ENCODE measurements at regions not wholly inside any gene's neighbourhood (a gene's known extent, or its start where the extent isn't known, plus 50 kb on each side); places are given as distances from the start of the nearest gene placed in this dataset.
"Not testable (repeated sequence)": the region's sequence is repeated elsewhere in the genome, so short reads cannot be mapped to it uniquely, and the experiment has no call there.

- no peak for DNase-seq
Observed at GRCh38 chr5:60487885-60488442, 212.0 kb downstream of the DEPDC1B start.

DNA sequence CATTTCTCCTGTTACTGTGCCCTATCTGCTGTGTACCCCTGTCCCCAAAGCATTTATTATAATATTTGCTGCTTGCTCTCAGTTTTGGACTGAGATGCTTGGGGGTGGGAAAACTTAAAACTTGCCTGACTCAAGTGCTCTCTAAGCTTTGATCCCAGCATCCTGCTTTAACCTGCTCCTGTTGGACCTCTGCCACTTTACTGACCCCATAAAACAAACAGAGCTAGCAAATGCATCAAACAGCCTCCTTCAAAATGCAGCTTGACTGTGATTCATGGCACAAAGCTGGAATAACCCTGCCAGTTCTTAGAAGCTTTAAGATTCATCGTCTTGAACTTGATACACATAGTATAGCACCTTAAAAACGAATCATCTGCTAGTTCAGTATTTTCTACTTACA lies 212.5 kb downstream of the DEPDC1B start:
- DNase-seq: peak; percentile 26

DNA sequence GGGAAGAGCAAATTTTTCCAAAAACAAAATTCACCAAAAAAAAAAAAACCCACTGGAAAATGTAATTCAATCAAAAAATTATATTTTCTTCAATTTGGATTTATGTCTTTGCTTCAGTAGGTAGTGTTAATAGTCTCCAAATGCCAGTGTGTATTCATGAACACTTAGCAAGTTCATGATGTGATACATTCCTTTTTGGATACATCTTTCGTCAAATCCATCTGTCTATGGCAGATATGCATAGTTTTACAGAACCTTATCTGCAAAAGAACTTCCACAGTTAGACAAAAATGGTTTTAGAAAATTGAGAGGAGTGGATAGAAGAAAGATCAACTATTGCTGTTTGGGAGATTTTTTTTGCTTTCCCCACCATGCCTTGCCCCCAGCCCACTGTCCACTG lies 214.6 kb downstream of the DEPDC1B start:
- no peak for DNase-seq

DNA sequence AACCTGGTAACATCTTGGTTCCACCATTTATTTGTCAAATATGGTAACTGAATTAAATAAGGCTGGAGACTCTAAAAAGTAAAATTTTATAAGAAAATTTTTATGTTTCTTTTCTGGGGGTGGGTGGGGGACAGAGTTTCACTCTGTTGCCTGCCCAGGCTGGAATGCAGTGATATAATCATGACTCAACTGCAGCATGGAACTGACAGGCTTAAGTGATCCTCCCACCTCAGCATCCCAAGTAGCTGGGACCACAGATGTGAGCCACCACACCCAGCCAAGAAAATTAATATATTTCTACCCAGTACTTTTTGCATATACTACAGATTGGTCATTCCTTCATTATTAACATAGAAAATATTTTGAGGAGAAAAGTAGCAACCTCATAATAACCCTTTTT lies 216.9 kb downstream of the DEPDC1B start:
- peak; percentile 39 for DNase-seq

DNA sequence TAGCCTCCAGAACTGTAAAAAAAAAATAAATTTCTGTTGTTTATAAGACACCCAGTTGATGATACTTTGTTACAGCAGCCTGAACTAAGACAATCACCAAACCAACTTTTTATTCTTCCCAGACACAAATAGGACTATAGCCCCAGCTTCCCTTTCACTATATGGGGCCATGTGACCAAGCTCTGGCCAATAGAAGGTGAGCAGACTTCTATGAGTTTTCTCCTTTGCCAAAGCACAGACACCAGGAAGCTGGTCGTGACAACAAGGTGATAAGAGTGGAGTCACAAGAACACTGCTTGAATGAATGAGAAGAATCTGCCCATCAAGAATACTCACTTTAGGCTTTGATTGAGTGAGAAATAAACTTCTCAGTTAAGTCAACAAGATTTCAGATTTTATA lies 217.7 kb downstream of the DEPDC1B start:
- no peak for DNase-seq

DNA sequence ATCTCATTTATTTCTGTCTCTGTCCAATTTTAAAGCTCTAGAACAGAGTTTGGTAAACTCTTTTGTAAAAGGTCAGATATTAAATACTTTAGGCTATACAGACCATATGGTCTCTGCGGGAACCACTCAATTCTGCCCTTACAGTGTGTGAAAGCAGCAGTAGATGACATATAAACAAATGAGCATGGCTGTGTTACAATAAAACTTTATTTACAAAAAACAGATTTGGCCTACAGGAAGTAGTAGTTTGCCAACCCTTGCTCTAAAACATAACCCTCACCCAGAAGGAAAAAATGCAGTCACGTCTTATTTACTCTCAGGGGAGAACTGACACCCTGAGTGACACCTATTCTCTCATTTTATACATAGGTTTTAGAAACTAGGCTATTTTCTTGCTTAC lies 220.4 kb downstream of the DEPDC1B start:
- no peak for DNase-seq

- no peak for DNase-seq
Observed at GRCh38 chr5:60477849-60478248, 222.1 kb downstream of the DEPDC1B start.

DNA sequence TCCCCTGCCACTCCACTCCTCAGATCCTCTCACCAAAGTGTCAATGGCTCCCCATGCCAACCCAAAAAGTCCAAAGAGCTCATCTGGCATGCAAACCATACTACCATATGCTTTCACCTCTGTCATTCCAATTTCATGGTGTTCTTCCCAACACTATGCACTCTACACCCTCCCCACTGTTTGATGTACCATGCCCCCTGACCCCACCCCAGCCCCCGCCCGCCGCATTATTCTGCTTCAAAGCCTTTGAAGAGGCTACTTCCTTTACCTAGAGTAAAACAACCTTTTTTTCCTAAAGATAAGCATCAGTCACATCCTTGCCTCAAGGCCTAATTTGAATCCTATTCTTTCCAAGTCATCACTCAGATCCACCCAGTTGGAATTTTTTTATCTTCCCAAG lies 226.3 kb downstream of the DEPDC1B start:
- no peak for DNase-seq

DNA sequence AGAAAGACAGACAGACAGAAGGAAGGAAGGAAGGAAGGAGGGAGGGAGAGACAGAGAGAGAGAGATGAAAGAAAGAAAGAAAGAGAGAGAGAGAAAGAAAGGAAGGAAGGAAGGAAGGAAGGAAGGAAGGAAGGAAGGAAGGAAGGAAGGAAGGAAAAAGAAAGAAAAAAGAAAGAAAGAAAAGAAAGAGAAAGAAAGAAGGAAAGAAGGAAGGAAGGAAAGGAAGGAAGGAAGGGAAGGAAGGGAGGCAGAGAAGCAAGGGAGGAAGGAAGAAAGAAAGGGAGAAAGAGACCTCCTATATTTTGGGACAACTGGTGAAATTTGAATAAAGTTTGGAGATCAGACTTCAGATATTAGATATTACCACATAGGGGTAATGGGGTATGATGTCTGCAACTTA lies 226.9 kb downstream of the DEPDC1B start:
- not testable (repeated sequence) for DNase-seq

GRCh38 chr5:60470881-60471280 lies 229.1 kb downstream of the DEPDC1B start:
- no peak for DNase-seq

DNA sequence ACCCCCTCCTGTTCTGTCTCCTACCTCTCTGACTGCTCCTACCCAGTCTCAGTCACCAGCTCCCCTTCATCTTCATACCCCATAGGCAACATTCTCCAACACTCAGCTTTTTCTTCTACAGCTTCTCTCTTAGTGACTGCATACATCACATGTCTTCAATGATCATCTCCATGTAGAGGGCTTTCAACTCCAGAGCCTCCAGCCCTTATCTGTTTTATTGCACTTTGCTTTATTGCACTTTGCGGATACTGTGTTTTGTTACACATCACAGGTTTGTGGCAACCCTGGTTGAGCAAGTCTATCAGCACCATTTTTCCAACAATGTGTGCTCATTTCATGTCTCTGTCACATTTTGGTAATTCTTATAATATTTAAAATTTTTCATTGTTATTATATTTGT lies 230.7 kb downstream of the DEPDC1B start:
- no peak for DNase-seq

DNA sequence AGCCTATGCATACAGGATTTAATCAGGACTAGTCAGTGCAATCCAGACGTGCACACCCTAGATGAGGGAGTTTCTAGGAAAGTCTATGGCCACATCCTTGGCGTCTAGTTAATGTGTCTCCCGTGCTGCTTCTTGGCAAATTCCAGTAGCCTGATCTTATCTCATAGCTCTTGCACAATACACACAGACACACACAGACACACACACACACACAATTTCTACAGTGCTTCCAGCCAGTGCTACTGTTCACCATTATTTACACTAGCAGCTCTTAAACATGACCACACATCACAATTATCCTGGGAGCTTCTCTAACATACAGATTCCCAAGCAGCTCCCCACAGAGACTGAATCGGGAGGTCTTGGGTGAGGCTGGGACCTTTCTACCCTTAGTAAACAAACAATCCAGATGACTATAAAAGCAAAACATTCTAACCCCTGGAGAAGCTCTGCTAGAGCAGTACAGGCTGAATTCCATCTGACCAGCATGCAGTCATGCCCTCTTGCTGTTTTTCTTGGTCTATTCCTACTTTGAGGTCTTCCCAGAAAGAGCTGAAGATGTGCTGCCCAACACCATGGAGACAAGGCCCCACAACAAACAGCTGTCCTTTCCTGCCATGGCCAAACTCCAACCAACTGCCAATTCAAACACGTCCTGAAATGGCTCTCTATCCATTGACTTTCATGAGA lies 236.6 kb downstream of the DEPDC1B start:
- DNase-seq: peak; percentile 1

DNA sequence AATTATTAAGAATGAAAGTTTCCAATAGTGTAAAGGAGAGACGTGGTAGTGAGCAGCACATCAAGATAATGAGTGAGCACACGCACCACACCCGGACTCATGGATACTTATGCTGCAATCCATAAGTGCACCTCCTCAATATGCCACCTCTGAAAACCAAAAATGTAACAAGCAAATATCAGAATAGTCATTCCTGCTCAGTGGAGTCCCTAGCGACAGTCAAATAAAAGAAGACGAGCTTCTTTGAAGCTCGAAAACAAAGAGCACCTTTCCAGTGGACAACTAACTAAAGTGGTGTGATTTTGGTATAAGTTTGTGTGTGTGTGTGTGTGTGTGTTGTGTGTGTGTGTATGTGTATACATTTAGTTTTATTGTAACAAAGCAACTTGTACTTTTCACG lies 241.3 kb downstream of the DEPDC1B start:
- DNase-seq: no peak

GRCh38 chr5:60457233-60457632 lies 242.7 kb downstream of the DEPDC1B start:
- DNase-seq: no peak

- no peak for DNase-seq
Observed at GRCh38 chr5:60455589-60455988, 244.4 kb downstream of the DEPDC1B start.

DNA sequence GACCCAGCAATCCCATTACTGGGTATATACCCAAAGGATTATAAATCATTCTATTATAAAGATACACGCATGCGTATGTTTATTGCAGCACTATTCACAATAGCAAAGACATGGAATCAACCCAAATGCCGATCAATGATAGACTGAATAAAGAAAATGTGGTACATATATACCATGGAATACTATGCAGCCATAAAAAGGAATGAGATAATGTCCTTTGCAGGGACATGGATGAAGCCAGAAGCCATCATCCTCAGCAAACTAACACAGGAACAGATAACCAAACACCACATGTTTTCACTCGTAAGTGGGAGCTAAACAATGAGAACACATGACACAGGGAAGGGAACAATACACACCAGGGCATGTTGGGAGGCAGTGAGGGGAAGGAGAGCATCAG lies 245.7 kb downstream of the DEPDC1B start:
- not testable (repeated sequence) for DNase-seq

DNA sequence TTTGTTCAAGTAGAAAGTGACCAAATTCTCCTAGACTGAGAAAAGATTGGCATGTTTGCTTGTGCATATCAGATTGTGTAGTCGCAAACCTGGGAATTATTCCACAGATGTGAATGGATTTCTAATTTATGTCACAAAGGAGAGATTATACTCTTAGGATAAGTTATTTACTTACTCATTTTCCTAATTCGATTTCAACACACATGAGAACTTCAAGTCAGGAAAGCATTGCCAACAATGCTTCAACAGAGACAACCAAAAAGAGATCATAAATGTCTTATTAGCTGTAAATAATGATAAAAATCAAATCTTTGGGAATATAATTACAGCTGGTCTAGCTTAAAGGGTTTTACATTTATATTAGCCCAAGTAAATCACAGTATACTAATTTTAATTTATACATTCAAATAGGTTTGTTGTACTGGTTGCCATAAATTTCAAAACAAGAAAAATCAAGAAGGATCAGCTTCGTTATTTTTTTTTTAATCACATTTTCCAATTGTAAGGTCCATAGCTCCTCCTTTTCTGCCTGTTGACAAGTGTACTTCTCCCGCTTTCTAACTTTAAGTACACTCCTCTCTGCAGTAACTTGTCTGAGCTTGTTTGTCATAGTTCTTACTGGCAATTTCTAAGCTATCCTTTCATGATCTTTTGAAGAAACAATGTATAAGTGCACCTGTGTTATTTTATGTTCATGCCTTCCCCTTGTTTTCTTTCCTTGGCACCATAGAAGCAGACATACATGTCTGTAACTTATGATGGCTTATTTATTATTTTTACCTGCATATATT lies 246.6 kb downstream of the DEPDC1B start:
- DNase-seq: no peak

DNA sequence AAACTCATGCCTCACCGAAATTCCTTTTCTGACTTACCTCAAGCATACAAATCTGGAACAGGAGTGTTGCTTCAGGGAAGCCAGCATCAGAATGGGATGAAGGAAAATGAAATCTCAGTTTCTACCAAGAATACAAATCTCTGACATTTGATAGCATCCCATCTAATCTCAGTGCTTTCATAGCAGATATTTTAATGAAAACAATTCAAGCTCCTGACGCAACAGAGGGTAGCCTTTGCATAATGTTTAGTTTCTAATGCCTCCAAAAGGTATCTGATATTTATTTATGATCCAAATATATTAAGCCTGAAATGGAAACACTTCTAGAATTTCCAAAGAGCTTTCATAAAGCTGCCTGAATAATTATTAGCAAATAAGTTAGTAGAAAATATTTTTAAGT lies 251.4 kb downstream of the DEPDC1B start:
- DNase-seq: no peak

DNA sequence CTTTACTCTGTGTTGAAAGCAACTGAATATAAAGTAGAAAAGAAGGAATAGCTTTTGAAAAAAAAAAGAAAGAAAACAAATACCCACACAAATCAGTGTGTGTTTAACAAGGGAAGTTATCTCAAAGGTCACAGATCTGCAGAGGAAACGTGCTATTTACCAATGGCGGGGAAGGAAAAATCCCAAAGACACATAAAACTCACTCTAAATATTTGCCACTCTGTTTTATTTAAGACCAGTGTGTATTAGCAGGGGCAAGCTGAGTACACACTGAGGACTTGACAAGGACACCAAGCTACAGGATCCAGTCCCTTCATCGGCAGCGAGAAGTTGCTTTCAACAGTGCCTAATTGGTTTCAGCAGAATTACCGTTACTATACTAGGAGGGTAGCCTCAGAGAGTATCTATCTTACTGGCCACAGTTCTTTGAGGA lies 252.5 kb downstream of the DEPDC1B start:
- no peak for DNase-seq

GRCh38 chr5:60446917-60447316 lies 253.0 kb downstream of the DEPDC1B start:
- no peak for DNase-seq

DNA sequence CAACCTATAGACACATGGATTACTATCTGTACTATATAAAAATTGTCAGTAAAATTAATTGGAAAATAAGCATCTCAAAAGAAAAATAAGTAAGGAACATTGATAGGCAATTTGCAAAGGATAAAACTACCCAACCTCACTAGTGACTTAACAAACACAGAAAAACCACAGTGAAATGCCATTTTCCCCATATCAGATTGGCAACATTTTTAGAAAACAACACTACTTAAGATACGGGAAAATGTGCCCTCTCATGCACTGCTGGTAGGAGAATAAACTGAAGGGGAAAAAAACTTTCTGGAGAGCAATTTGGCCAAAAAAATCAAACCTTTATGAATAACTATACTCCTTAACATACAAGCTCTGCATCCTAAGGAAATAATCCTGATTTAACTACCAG lies 254.0 kb downstream of the DEPDC1B start:
- DNase-seq: no peak

- DNase-seq: no peak
Observed at GRCh38 chr5:60445427-60445826, 254.5 kb downstream of the DEPDC1B start.

DNA sequence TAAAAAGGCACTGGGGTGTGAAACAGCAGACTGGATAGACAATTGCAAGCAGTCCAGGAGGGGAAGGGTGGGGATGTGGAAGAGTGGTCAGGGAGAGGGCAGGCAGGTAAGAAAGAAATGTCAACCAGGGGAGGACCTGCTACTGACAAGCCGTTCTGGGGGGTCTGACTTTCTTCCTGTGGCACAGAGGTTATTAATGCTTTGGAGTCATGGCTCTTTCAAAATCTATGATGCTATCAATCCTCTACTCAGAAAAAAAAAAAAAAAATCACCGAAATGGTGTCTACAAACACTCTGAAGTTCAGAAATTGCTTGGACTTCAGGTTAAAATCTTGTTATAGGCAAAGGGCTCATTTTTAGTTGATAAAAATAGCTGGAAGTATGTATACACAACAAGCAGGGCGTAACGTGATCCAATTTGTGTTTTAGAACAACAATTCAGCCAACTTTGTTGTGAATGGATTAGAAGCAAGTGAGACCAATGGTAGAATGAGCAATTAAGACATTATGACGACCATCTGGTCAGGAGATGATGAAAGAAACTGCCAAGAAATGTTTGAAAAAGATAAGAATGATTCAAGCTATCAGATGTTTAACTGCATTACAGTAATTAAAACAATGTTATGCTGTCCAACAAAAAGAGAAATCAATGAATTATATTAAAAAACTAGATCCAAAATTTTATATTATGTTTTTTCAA lies 255.2 kb downstream of the DEPDC1B start:
- no peak for DNase-seq

DNA sequence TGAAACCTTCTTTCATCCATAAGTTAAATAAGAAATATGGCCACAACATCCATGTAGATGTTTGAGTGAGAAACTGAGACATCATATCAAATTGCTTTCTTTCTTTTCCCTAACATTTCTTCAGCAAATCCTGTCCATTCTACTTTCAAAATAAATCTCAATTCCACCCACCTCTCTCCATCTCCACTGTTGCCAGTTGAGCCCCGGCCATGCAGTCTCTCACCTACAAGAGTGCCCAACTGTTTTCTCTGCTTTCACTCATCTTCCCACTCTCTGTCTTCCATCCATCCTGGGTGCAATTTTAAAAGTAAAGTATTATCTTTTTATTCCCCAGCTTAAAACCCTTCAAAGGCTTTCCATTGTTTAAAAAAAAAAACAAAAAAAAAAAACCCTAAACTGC lies 260.4 kb downstream of the DEPDC1B start:
- DNase-seq: no peak

Measured in kidney glomerular epithelial cell (primary cell).